WTC11 (cell line): ENCODE measurements at regions not wholly inside any gene's neighbourhood (a gene's known extent, or its start where the extent isn't known, plus 50 kb on each side); places are given as distances from the start of the nearest gene placed in this dataset.
"Not testable (repeated sequence)": the region's sequence is repeated elsewhere in the genome, so short reads cannot be mapped to it uniquely, and the experiment has no call there.

Experiments used
- SP1 ChIP-seq: sonication (generic); formaldehyde crosslinking; conservative IDR thresholded peaks from 2 replicates; pipeline ENCODE4 v1.8.1; 2022; ENCODE audit warnings: missing genetic modification reagents
- TF ChIP-seq, protein P1 (sequence below): sonication (generic); formaldehyde crosslinking; IDR thresholded peaks from 2 replicates; pipeline ENCODE4 v1.8.1; 2022; ENCODE audit warnings: mild to moderate bottlenecking, moderate library complexity, missing genetic modification reagents

DNA sequence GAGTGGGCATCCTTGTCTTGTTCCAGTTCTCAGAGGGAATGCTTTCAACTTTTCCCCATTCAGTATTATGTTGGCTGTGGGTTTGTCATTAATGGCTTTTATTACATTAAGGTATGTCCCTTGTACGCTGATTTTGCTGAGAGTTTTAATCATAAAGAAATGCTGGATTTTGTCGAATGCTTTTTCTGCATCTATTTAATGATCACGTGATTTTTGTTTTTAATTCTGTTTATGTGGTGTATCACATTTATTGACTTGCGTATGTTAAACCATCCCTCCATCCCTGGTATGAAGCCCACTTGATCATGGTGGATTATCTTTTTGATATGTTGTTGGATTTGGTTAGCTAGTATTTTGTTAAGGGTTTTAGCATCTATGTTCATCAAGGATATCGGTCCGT, 266.9 kb upstream of the DIPK2B start:
- TF ChIP-seq, protein P1, sequence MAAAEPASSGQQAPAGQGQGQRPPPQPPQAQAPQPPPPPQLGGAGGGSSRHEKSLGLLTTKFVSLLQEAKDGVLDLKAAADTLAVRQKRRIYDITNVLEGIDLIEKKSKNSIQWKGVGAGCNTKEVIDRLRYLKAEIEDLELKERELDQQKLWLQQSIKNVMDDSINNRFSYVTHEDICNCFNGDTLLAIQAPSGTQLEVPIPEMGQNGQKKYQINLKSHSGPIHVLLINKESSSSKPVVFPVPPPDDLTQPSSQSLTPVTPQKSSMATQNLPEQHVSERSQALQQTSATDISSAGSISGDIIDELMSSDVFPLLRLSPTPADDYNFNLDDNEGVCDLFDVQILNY: not testable (repeated sequence)
- not testable (repeated sequence) for TF ChIP-seq SP1 (CRISPR knock-in tag)
